Effector memory CD4-positive, alpha-beta T cell (primary cell): ENCODE measurements at regions not wholly inside any gene's neighbourhood (a gene's known extent, or its start where the extent isn't known, plus 50 kb on each side); places are given as distances from the start of the nearest gene placed in this dataset.
"Not testable (repeated sequence)": the region's sequence is repeated elsewhere in the genome, so short reads cannot be mapped to it uniquely, and the experiment has no call there.

Source experiments
- DNase-seq, 3 donors: peaks; one replicate each; pipeline ENCODE4 v3.0.0-alpha.2; 2020
- H3K27ac ChIP-seq: 2 replicates; pipeline ENCODE4 v1.7.0; 2013; ENCODE audit warnings: mild to moderate bottlenecking, low read length, moderate library complexity; ENCODE audit not compliant: insufficient read depth, poor library complexity, severe bottlenecking
- H3K27me3 ChIP-seq: replicated peaks from 2 replicates; pipeline ENCODE4 v1.7.0; 2013; ENCODE audit warnings: mild to moderate bottlenecking, low read length; ENCODE audit not compliant: insufficient read depth, control insufficient read depth, poor library complexity, severe bottlenecking
- H3K36me3 ChIP-seq: 2 replicates; pipeline ENCODE4 v1.7.0; 2013; ENCODE audit warnings: mild to moderate bottlenecking, low read length, moderate library complexity; ENCODE audit not compliant: control insufficient read depth, insufficient read depth
- H3K4me1 ChIP-seq: 2 replicates; pipeline ENCODE4 v1.7.0; 2013; ENCODE audit warnings: low read length, mild to moderate bottlenecking; ENCODE audit not compliant: control insufficient read depth, insufficient read depth, poor library complexity, severe bottlenecking
- H3K4me3 ChIP-seq: 2 replicates; pipeline ENCODE4 v1.7.0; 2013; ENCODE audit warnings: low read length, low read depth, mild to moderate bottlenecking; ENCODE audit not compliant: insufficient read depth, poor library complexity, severe bottlenecking
- H3K9me3 ChIP-seq: 2 replicates; pipeline ENCODE4 v1.7.0; 2013; ENCODE audit warnings: mild to moderate bottlenecking, low read length, moderate library complexity; ENCODE audit not compliant: control insufficient read depth

DNA sequence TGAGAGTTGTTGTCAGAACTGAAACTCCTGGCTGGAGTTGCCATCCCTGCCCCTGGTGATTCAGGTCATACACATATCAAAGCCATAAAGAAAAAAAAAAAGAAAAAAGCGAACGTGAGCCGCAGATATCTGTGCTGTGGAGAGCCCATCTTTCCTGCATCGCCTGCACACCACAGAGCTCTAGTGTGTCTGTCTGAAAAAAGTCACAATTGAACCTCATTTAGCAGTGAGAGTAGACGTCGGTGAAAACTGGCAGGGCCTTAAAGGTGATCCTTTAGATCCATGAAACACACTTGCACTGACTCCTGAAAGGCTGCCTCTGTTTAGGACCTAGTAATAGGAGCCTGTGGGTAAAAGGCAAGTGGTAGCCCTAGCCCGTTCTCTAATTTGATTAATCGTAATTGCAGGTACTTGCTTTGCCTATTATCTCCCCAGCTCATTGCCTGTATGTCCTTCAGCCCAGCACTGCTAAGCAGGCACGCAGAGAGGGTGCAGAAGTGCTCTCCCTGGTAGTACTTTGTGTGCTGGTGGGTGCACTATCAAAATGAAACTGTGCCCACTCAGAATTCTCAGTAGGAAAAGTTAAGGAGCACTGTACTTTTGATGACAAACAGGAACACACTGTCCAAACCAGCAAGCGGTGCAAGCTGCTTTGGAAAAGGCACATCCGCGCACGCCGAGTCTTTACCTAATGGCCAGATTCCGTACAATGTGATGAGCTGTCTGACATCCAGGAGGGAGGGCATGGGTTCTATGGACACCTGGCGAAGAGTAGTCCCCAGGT is 103.5 kb upstream of the ASB18 start:
- H3K27me3 ChIP-seq = no peaks in the 10 kb centered on the region
- H3K9me3 ChIP-seq = no peaks in the 10 kb centered on the region
- H3K4me3 ChIP-seq = no peak overlapping the region
- DNase-seq = no peak
- H3K27ac ChIP-seq = no peak overlapping the region
- H3K4me1 ChIP-seq = peaks cover 16% of the 10 kb centered on the region
- no peaks in the 10 kb centered on the region for H3K36me3 ChIP-seq

DNA sequence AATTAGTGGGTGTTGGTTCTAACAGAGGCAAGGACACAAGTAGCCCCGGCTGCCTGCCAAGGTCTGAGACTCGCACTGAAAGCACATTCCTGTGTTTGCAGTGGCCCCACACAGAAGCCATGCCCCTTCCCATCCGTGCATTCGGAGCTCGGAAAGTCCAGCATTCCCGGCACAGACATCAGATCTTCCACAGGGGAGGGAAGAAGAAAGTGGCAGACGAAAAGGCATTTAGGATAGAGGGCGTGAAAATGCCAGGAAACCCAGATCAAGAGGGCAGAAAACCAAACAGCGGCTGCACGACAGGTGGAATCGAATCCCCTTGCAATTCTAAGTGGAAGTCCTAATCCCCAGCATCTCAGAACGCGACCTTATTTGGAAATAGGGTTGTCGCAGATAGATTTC is 105.5 kb upstream of the ASB18 start:
- no peaks in the 10 kb centered on the region for H3K27me3 ChIP-seq
- no peak overlapping the region for H3K27ac ChIP-seq
- no peaks in the 10 kb centered on the region for H3K36me3 ChIP-seq
- no peak overlapping the region for H3K4me3 ChIP-seq
- H3K4me1 ChIP-seq = peaks cover 16% of the 10 kb centered on the region
- no peaks in the 10 kb centered on the region for H3K9me3 ChIP-seq
- no peak for DNase-seq

DNA sequence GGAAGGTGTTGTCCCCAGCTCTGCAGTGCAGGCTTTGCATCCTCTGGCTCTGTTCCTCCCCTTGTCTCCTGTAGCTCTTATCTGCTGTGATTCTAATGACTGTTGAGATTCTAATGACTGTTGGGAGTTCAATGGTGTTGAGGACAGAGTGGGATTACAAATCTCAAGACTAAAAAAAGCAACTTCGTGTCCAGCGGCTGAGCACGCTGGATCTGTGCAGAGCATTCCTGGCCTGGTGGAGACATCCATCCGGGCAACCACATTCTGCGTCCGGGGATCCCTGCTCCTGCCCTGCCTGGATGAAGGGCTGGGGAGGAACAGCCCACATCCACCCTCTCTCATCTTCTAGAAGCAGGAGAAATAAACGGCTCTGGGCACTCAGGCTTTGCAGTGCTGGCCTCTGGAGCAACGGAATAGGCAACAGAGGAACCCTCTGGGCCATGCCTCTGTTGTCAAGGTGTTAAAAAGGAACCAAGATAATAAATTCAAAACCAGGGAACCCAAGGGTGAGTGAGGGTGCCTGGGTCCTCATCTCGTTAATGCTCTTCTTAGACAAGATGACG is 106.7 kb upstream of the ASB18 start:
- Histone ChIP-seq H3K9me3 (no peaks in the 10 kb centered on the region), H3K27me3 (no peaks in the 10 kb centered on the region), H3K27ac (no peak overlapping the region), H3K36me3 (no peaks in the 10 kb centered on the region), H3K4me3 (no peak overlapping the region), H3K4me1 (peaks cover 13% of the 10 kb centered on the region)
- DNase-seq = no peak

DNA sequence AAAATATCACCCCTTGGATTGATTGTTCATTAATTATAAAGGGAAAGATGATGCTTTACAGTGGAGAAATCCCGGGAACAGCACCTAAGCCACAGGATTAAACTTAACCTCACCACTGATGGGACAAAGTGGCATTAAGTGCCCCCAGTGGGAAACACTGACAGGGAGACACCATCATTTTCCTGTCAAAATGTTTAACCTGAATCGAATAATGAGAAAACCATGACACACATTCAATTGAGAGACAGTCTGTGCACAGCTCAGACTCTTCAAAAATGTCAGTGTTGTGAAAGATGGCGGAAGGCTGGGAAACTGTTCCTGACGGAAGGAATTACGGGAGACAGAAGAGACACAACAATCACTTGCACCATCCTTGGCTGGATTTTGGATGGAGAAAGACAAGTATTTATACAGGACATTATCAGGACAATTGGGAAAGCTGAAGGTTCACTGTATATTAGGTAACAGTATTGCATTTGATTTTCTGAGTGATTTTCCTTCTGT is 111.8 kb upstream of the ASB18 start:
- Histone ChIP-seq H3K4me3 (no peak overlapping the region), H3K36me3 (no peaks in the 10 kb centered on the region), H3K27ac (no peak overlapping the region), H3K4me1 (no peaks in the 10 kb centered on the region), H3K27me3 (peaks cover 2% of the 10 kb centered on the region), H3K9me3 (no peaks in the 10 kb centered on the region)
- DNase-seq = no peak

DNA sequence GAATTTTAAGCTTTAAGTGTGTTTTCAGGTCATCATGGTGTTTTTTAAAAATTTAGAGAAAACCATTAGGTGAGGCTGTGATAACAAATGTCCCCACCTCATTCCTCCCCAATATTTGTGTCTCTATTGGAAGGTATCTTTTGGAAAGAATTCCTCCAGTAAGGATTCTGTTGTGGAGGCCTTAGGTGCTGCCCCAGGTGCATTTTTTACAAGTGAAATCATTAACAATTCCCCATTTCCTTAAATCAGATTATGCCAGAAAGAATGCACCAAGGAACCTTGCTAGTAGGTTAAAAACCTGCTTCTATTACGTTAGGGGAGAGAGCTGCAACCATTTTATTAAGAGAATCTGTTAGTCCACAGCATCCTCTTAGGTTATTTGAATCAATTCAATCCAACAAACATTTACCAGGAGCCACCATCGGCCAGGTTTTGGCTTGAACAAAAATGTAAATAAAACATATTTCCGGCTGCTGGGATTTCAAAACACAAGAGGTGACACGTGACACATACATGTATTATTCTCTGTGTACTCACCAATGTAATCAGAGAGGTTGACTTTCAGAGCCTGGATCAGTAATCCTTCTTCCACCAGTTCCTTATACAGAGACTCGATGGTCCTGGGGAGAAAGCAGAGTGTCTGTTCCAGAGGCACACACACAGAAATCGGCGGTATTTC is 112.5 kb upstream of the ASB18 start:
- H3K36me3 ChIP-seq = no peaks in the 10 kb centered on the region
- H3K4me1 ChIP-seq = peaks cover 3% of the 10 kb centered on the region
- no peaks in the 10 kb centered on the region for H3K9me3 ChIP-seq
- no peak overlapping the region for H3K4me3 ChIP-seq
- H3K27ac ChIP-seq = no peak overlapping the region
- peaks cover 2% of the 10 kb centered on the region for H3K27me3 ChIP-seq
- no peak for DNase-seq

DNA sequence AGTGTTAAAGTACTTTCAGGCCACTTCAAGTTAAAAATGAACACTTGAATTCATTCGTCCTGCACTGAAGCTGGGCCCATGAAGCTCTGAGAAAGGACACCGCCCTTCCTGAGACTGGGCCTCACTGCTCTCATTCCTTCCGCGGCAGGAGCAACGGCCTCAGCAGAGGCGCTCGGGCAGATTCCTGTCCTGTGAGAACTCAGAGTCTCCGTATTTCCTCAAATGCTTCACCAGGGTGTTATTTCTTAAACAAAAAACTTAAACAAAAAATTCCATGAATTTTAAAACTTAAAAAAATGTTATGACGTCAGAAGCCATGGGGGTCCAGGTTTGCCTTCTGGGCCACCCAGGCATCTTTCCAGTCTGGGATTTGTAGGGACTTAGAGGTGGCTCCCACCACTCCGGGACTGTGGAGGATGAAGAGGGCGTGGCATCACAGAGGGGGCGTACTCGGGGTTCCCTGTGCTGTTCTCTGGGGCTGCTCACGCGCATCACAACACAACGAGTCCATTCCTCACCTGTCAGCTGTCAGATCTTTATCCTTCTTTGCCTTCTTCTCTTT is 115.9 kb upstream of the ASB18 start:
- Histone ChIP-seq H3K4me1 (peaks cover 6% of the 10 kb centered on the region), H3K27ac (no peak overlapping the region), H3K9me3 (no peaks in the 10 kb centered on the region), H3K27me3 (peaks cover 2% of the 10 kb centered on the region), H3K4me3 (no peak overlapping the region), H3K36me3 (no peaks in the 10 kb centered on the region)
- DNase-seq = no peak

DNA sequence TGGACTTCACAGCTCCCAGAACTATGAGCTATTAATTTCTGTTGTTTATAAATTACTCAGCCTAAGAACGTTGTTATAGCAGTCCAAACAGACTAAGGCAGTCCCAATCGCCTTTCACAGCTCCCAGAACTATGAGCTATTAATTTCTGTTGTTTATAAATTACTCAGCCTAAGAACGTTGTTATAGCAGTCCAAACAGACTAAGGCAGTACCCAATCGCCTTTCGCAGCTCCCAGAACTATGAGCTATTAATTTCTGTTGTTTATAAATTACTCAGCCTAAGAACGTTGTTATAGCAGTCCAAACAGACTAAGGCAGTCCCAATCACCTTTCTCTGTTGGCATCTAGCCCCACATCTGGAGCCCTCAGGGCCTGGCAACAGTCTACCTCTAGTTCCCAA is 117.0 kb upstream of the ASB18 start:
- not testable (repeated sequence) for H3K4me3 ChIP-seq, H3K36me3 ChIP-seq, H3K27ac ChIP-seq, DNase-seq, H3K9me3 ChIP-seq, H3K4me1 ChIP-seq, H3K27me3 ChIP-seq

DNA sequence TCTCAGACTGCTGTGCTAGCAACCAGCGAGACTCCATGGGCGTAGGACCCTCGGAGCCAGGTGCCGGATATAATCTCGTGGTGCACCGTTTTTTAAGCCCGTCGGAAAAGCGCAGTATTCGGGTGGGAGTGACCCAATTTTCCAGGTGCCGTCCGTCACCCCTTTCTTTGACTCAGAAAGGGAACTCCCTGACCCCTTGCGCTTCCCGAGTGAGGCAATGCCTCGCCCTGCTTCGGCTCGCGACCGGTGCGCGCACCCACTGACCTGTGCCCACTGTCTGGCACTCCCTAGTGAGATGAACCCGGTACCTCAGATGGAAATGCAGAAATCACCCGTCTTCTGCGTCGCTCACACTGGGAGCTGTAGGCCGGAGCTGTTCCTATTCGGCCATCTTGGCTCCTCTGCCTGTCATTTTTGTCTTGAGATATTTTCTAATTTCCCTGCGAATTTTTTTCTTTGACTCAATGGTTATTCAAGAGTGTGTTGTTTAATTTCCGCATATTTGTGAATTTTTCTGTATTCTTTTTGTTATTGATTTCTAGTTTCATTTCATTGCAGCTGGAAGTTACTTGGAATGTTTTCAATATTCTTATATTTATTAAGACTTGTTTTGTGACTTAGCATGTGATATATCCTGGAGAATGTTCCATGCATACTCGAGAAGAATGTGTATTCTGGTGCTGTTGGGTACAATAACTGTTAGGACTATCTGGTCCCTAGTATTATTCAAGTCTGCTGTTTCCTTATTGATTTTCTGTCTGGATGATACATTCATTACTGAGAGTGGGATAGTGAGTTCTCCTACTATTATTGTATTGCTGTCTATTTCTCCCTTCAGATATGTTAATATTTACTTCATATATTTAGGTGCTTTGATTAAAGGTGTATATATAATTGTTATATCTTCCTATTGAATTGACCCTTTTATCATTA is 125.3 kb upstream of the ASB18 start:
- not testable (repeated sequence) for DNase-seq, H3K4me3 ChIP-seq, H3K27me3 ChIP-seq, H3K36me3 ChIP-seq, H3K27ac ChIP-seq, H3K9me3 ChIP-seq, H3K4me1 ChIP-seq

DNA sequence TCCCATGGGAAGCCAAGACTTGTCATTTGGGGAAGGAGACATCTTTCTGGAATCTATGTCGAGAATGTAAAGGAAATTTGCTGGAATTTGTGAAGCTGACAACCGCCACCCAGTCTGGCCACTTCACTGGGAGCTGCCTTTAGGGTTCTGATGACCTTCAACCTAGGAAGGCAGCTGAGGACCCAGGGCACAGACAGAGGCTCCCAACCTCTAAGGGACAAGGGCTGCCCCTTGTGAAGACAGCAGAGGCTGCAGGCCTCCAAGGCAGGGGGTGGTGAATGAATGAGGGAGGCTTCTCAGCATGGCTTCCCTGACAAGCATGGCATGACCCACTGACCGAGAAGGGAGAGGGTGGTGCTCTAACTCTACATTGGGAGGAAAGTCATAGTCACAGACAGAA is 128.9 kb upstream of the ASB18 start:
- no peak for DNase-seq
- Histone ChIP-seq H3K27ac (no peak overlapping the region), H3K4me1 (no peaks in the 10 kb centered on the region), H3K4me3 (no peak overlapping the region), H3K27me3 (no peaks in the 10 kb centered on the region), H3K36me3 (no peaks in the 10 kb centered on the region), H3K9me3 (no peaks in the 10 kb centered on the region)
